ENCODE measurements at regions not wholly inside any gene's neighbourhood (a gene's known extent, or its start where the extent isn't known, plus 50 kb on each side); places are given as distances from the start of the nearest gene placed in this dataset.

- TF ChIP-seq ZNF274 (IDR thresholded peaks at IDR 0.05; ENCODE audit: low read depth, low read length) (no peak), SUZ12 (IDR thresholded peaks at IDR 0.05; ENCODE audit: extremely low read depth, insufficient read depth, insufficient read length) (no peak), YY1 (IDR thresholded peaks at IDR 0.05; ENCODE audit: insufficient read depth, insufficient read length) (no peak)
These were observed 762.1 kb upstream of the NEGR1 start for GRCh38 chr1:73044241-73045036.

All from NT2/D1 (cell line).